ENCODE measurements at regions not wholly inside any gene's neighbourhood (a gene's known extent, or its start where the extent isn't known, plus 50 kb on each side); places are given as distances from the start of the nearest gene placed in this dataset.

DNA sequence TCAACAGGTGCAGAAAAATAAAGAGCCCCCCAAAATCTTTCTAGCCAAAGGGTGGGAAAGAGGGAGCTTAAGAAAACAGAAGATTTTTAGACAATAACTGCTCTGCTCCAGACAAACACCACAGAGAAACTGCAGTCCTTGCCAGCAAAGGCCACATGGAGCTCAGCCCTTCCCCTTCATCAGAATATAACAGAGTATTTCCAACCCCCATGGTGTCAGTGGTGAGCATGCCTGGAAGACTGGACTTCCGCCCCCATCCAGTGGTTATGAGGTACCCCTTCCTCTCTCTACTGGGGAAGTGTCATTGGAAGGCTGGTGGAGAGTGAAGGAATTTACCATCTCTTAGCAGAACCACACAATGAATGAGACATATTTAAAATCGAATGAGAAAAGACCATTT is 1007.3 kb upstream of the CELF2 start:
- TF ChIP-seq, protein P1, sequence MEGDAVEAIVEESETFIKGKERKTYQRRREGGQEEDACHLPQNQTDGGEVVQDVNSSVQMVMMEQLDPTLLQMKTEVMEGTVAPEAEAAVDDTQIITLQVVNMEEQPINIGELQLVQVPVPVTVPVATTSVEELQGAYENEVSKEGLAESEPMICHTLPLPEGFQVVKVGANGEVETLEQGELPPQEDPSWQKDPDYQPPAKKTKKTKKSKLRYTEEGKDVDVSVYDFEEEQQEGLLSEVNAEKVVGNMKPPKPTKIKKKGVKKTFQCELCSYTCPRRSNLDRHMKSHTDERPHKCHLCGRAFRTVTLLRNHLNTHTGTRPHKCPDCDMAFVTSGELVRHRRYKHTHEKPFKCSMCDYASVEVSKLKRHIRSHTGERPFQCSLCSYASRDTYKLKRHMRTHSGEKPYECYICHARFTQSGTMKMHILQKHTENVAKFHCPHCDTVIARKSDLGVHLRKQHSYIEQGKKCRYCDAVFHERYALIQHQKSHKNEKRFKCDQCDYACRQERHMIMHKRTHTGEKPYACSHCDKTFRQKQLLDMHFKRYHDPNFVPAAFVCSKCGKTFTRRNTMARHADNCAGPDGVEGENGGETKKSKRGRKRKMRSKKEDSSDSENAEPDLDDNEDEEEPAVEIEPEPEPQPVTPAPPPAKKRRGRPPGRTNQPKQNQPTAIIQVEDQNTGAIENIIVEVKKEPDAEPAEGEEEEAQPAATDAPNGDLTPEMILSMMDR (IDR thresholded peaks at IDR 0.05; ENCODE audit: low read length) = no peak
- TF ChIP-seq EZH2 (IDR thresholded peaks at IDR 0.05; ENCODE audit: borderline replicate concordance, low read length) = no peak
- Histone ChIP-seq H3K27me3 (ENCODE audit: insufficient read depth, low read length) (no peaks in the 10 kb centered on the region), H2AFZ (ENCODE audit: low read length) (no peak overlapping the region), H3K9ac (ENCODE audit: low read length) (no peak overlapping the region), H4K20me1 (ENCODE audit: insufficient read depth, low read length) (no peaks in the 10 kb centered on the region), H3K27ac (ENCODE audit: low read depth, low read length, poor library complexity, severe bottlenecking) (no peak overlapping the region), H3K9me3 (ENCODE audit: low read length) (no peaks in the 10 kb centered on the region), H3K79me2 (ENCODE audit: insufficient read depth, low read length) (no peaks in the 10 kb centered on the region), H3K36me3 (ENCODE audit: insufficient read depth, low read length) (no peaks in the 10 kb centered on the region), H3F3A (ENCODE audit: insufficient read depth, low read length) (no peaks in the 10 kb centered on the region), H3K4me1 (ENCODE audit: insufficient read depth, low read length, severe bottlenecking) (no peaks in the 10 kb centered on the region), H3K4me2 (ENCODE audit: low read length) (no peak overlapping the region), H3K9me2 (ENCODE audit: low read depth, low read length) (no peaks in the 10 kb centered on the region), H3K4me3 (ENCODE audit: low read depth, low read length, poor library complexity, severe bottlenecking) (no peak overlapping the region)

DNA sequence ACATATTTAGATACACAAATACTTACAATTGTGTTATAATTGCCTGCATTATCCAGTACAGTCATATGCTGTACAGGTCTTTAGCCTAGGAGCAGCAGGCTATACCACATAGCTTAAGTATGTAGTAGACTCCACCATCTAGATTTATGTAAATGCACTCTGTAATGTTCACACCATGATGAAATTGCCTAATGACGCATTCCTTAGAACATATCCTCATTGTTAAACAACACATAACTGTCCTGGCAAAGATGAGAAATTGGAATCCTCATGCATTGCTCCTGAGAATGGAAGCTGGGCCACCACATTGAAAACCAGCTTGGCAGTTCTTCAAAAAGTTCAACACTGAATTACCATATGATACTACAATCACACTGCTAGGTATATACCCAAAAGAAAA is 1002.8 kb upstream of the CELF2 start:
- H3K27me3 ChIP-seq (ENCODE audit: insufficient read depth, low read length) = no peaks in the 10 kb centered on the region
- no peak overlapping the region for H3K4me2 ChIP-seq (ENCODE audit: low read length)
- H3K4me1 ChIP-seq (ENCODE audit: insufficient read depth, low read length, severe bottlenecking) = no peaks in the 10 kb centered on the region
- no peaks in the 10 kb centered on the region for H3K9me2 ChIP-seq (ENCODE audit: low read depth, low read length)
- H3K4me3 ChIP-seq (ENCODE audit: low read depth, low read length, poor library complexity, severe bottlenecking) = no peak overlapping the region
- H3K36me3 ChIP-seq (ENCODE audit: insufficient read depth, low read length) = no peaks in the 10 kb centered on the region
- H3K79me2 ChIP-seq (ENCODE audit: insufficient read depth, low read length) = no peaks in the 10 kb centered on the region
- no peaks in the 10 kb centered on the region for H4K20me1 ChIP-seq (ENCODE audit: insufficient read depth, low read length)
- no peak overlapping the region for H2AFZ ChIP-seq (ENCODE audit: low read length)
- no peak overlapping the region for H3K27ac ChIP-seq (ENCODE audit: low read depth, low read length, poor library complexity, severe bottlenecking)
- TF ChIP-seq, protein P1 (IDR thresholded peaks at IDR 0.05; ENCODE audit: low read length) = no peak
- TF ChIP-seq EZH2 (IDR thresholded peaks at IDR 0.05; ENCODE audit: borderline replicate concordance, low read length) = no peak
- no peak overlapping the region for H3K9ac ChIP-seq (ENCODE audit: low read length)
- H3K9me3 ChIP-seq (ENCODE audit: low read length) = no peaks in the 10 kb centered on the region
- no peaks in the 10 kb centered on the region for H3F3A ChIP-seq (ENCODE audit: insufficient read depth, low read length)

DNA sequence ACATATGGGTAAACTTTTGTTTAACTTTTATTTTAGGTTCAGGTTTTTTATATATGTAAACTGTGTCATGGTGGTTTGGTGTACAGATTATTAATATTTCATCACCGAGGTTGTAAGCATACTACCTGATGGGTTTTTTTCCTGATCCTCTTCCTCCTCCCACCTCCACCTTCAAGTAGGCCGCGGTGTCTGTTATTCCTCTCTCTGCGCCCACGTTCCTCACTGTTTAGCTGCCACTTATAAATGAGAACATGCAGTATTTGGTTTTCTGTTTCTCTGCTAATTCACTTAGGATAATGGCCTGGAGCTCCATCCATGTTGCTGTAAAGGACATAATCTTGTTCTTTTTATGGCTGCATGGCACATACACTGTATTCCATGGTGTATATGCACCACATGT is 1000.0 kb upstream of the CELF2 start:
- no peak overlapping the region for H2AFZ ChIP-seq (ENCODE audit: low read length)
- H3F3A ChIP-seq (ENCODE audit: insufficient read depth, low read length) = no peaks in the 10 kb centered on the region
- TF ChIP-seq, protein P1 (IDR thresholded peaks at IDR 0.05; ENCODE audit: low read length) = no peak
- TF ChIP-seq EZH2 (IDR thresholded peaks at IDR 0.05; ENCODE audit: borderline replicate concordance, low read length) = no peak
- H4K20me1 ChIP-seq (ENCODE audit: insufficient read depth, low read length) = no peaks in the 10 kb centered on the region
- no peak overlapping the region for H3K27ac ChIP-seq (ENCODE audit: low read depth, low read length, poor library complexity, severe bottlenecking)
- no peak overlapping the region for H3K9ac ChIP-seq (ENCODE audit: low read length)
- no peaks in the 10 kb centered on the region for H3K4me1 ChIP-seq (ENCODE audit: insufficient read depth, low read length, severe bottlenecking)
- H3K4me3 ChIP-seq (ENCODE audit: low read depth, low read length, poor library complexity, severe bottlenecking) = no peak overlapping the region
- H3K27me3 ChIP-seq (ENCODE audit: insufficient read depth, low read length) = no peaks in the 10 kb centered on the region
- no peak overlapping the region for H3K4me2 ChIP-seq (ENCODE audit: low read length)
- H3K36me3 ChIP-seq (ENCODE audit: insufficient read depth, low read length) = no peaks in the 10 kb centered on the region
- no peaks in the 10 kb centered on the region for H3K9me2 ChIP-seq (ENCODE audit: low read depth, low read length)
- H3K79me2 ChIP-seq (ENCODE audit: insufficient read depth, low read length) = no peaks in the 10 kb centered on the region
- H3K9me3 ChIP-seq (ENCODE audit: low read length) = no peaks in the 10 kb centered on the region
